AG10803 (cell line): ENCODE measurements at regions not wholly inside any gene's neighbourhood (a gene's known extent, or its start where the extent isn't known, plus 50 kb on each side); places are given as distances from the start of the nearest gene placed in this dataset.
A peak's percentile ranks its signal among the peaks of the same experiment; 100 is the strongest.

Experiments used
- DNase-seq: peaks from one replicate; pipeline ENCODE4 v3.0.0; 2010; ENCODE audit warnings: low read depth
- H3K4me3 ChIP-seq: 2 replicates; pipeline ENCODE4 v1.5.1; 2011; ENCODE audit warnings: mild to moderate bottlenecking, low read length, control low read depth
- CTCF ChIP-seq: conservative IDR thresholded peaks from 2 replicates; pipeline ENCODE4 v1.5.1; 2011; ENCODE audit warnings: mild to moderate bottlenecking, low read length, control low read depth, inconsistent platforms

DNA sequence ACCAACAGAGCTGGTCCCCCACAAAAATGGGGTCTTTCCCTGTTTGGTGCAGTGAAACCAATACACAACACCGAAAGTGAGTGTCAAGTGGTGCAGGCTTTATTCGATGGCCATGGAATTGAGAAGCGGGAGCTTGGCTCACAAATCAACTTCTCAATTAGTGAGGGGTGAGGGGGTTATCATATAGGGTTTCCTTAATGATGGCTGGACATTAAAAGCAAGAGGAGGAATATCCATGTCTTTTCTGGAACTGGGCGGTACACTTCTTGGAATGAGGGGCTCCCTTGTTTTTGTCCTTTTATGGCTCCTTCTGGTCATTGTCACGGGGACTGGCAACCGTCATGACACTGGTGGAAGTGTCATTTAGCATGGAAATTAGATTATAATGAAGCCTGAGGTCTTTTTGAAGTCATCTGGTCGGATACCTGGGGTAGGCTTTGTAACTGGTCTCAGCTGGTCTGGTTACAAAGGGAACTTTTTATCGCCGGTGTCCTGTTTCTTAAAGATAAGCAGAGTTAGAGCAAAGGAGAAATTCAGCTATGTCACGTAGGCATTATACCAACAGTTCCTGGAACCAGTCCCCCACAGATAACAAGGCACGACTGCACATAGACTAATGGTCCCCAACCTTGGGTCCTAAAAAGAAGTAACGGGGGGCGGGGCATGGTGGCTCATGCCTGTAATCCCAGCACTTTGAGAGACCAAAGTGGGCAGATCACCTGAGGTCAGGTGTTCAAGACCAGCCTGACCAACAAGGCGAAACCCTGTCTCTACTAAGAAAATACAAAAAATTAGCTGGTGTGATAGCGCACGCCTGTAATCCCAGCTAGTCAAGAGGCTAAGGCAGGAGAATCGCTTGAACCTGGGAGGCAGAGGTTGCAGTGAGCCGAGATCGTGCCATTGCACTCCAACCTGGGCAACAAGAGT is 93.5 kb upstream of the NDUFV2 start:
- DNase-seq = no peak
- TF ChIP-seq CTCF = no peak
- H3K4me3 ChIP-seq = no peak overlapping the region

DNA sequence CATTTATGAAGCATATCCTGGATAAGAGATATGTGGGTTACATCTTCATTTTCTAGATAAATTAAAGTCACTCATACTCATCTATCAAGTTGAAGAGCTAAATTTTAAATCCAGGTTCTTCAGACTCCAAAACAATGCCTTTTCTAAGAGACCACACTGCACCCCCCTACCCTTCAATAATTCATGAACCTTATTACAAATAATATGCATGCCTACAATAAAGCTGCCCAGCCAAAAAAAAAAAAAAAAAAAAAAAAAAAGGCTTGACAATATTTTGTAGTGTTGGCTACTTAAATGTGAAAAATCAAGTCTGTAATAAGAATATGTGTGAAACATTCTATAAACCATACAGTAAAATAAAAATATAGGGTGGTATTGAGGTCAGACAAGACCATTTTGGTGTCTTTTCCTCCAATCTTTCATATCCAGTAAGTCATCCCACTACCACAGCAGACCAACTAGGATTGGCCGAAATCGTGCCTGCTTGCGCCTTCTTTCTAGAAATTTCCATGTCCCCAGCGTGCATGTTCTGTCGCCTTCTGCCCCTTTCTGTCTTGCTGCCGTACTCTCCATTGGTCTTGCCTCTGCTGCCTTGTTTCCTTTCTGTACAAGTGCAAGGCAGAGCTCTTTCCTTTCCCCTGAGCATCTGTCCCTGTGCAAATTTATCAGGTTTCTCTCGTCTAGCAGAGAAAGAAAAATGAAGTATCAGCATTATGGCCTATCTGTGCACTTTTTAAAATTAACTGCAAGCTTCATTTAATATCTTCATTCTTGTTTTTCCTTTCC is 92.6 kb upstream of the NDUFV2 start:
- TF ChIP-seq CTCF = no peak
- H3K4me3 ChIP-seq = no peak overlapping the region
- no peak for DNase-seq

GRCh38 chr18:9011431-9011830 is 91.1 kb upstream of the NDUFV2 start:
- DNase-seq = no peak
- H3K4me3 ChIP-seq = no peak overlapping the region
- no peak for TF ChIP-seq CTCF

DNA sequence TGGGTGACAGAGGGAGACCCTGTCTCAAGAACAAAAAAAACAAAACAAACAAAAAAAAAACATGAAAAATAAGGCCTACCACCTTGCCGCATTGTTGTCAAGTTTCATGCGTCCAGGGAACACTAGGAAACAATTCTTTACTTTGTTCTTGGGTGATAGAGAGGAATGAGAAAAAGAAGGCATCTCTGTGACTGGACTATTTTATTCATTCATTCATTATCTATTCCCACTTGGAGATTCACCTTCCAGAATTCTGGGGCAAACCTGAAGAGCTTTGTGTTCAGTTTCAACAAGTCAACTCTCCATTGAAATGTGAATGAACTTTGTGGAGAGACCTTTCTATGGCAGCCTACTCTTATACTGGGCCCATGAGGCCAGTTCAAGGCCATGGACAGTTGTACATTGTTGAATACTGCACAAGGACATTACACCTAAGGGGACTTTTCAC is 88.5 kb upstream of the NDUFV2 start:
- no peak for DNase-seq
- TF ChIP-seq CTCF = no peak
- H3K4me3 ChIP-seq = no peak overlapping the region

- no peak for DNase-seq
- no peak overlapping the region for H3K4me3 ChIP-seq
- no peak for TF ChIP-seq CTCF
Measured at GRCh38 chr18:9015689-9016088, 86.8 kb upstream of the NDUFV2 start.

DNA sequence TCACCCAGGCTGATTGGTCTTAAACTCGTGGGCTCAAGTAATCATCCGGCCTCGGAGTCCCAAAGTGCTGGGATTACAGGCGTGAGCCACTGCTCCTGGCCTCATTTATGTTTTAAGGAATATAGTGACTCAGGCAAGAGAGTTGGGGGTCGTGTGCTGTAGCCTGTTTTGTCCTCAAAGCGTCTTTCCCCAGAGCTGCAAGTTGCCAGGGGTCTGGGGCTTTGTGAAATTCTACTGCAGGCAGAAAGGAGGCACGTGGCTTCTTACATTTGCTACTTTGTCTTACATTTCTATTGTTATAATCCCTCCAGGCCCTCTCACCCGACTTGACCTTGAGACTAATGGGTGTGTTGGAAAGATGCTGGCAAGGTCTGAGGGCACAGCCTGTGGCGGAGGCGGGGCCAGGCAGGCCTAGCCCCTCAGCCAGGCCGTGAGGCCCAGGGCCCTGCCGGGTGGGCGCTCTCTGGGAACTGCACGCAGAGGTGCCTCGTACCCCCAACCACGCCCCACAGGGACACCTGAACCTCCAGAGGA is 85.8 kb upstream of the NDUFV2 start:
- peak overlapping the region; percentile 40 for H3K4me3 ChIP-seq
- DNase-seq = peak; percentile 69
- TF ChIP-seq CTCF = peak; percentile 11; the same call in 1 of the 2 replicates
